ENCODE measurements at regions not wholly inside any gene's neighbourhood (a gene's known extent, or its start where the extent isn't known, plus 50 kb on each side); places are given as distances from the start of the nearest gene placed in this dataset.

DNA sequence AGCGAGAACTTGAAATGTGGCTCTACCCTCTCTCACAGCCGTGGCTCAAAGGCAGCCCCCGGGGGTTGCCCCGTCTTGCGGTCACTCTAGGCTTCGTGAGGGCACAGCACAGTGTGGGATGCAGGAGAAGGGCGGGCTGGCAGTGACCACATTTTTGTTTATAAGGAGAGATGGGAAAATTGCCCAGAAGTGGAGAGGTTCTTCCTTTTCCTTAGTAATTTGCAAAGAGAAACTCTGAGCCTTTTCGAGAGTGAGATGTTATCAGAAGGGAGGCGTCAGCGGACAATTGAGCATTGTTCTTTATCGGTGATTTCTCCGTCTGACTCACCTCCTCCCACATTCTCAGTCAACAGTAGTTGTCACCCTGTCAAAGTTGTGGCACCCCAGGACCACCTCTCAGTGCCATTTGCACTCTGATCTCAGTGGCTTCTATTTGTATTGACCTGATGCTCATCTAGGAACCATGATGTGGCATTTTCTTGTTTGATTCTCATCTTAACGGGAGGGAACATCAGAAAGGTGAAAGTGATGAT lies 89.6 kb downstream of the ACAA2 start (continued):
- TF ChIP-seq NR2F1 (conservative IDR thresholded peaks at IDR 0.05) (peak; percentile 95), YY1 (IDR thresholded peaks at IDR 0.05; ENCODE audit: low read depth, low read length) (no peak), RELA (IDR thresholded peaks at IDR 0.05; ENCODE audit: borderline replicate concordance, partially characterized antibody) (no peak)
- TF ChIP-seq, protein P1, sequence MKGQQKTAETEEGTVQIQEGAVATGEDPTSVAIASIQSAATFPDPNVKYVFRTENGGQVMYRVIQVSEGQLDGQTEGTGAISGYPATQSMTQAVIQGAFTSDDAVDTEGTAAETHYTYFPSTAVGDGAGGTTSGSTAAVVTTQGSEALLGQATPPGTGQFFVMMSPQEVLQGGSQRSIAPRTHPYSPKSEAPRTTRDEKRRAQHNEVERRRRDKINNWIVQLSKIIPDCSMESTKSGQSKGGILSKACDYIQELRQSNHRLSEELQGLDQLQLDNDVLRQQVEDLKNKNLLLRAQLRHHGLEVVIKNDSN (IDR thresholded peaks at IDR 0.05; ENCODE audit: borderline replicate concordance, extremely low read length, insufficient read depth, low read depth, low read length) = no peak

DNA sequence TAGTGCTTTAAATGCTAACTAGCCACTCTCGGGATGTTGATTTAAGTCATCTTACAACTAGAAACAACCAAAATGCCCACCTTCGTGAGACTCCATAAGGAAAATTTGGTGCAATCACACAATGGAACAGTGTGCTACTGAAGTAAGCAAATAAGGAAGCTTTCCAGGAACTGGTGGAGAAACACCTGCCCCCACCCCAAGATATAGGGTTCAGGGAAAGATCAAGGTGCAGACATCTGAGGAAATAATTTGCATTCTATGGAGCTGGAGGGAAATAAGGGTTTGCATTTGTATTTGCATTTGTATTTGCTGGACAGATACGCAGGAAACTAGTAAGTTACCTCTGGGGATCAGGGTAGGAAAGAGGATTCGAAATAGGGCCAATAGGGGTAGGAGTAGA lies 90.9 kb downstream of the ACAA2 start:
- 25% methylated on average over 4 of the region's 4 CpGs for WGBS (ENCODE audit: insufficient coverage, insufficient replicate concordance, low lambda C conversion rate, missing lambda C conversion rate)
- Histone ChIP-seq H3K27me3 (replicated peaks in 1 of 2; ENCODE audit: control insufficient read depth in 2 of 2, insufficient read depth in 2 of 2, low read length in 1 of 2) (no peaks in the 10 kb centered on the region), H3K4me1 (ENCODE audit: control insufficient read depth, insufficient read depth, low read length) (peaks cover 5% of the 10 kb centered on the region), H3K4me2 (ENCODE audit: control insufficient read depth, insufficient read depth) (no peak overlapping the region), H3K9ac (ENCODE audit: control insufficient read depth, insufficient read depth, low read length) (no peak overlapping the region), H2AFZ (ENCODE audit: control insufficient read depth, low read depth, low read length) (no peak overlapping the region), H3K36me3 (ENCODE audit: control insufficient read depth in 2 of 2, insufficient read depth in 2 of 2, low read length in 1 of 2) (no peaks in the 10 kb centered on the region), H3K27ac (ENCODE audit: control insufficient read depth, insufficient read depth) (no peak overlapping the region), H3K9me3 (replicated peaks; ENCODE audit: control insufficient read depth, insufficient read depth, low read length) (no peaks in the 10 kb centered on the region), H3K79me2 (ENCODE audit: control insufficient read depth, insufficient read depth, low read length) (no peaks in the 10 kb centered on the region), H3K4me3 (no peak overlapping the region), H4K20me1 (ENCODE audit: control insufficient read depth, insufficient read depth) (no peaks in the 10 kb centered on the region)
- RAD21 ChIA-PET (ENCODE audit: unreplicated experiment) = no interaction called here
- in situ Hi-C loops (cut with MboI) = no loop called here
- SMC1A ChIA-PET (ENCODE audit: uncharacterized antibody, unreplicated experiment) = interaction anchor here (0.8 to 1.7 kb wide), 3 partner anchors 10 to 106 kb away, joined by 3 read pairs; no protein-coding TSS in a partner anchor
- ATAC-seq = no peak
- intact Hi-C loops (cut with micrococcal nuclease; ENCODE audit: unreplicated experiment) = no loop called here
- POLR2A ChIA-PET = no interaction called here
- TF ChIP-seq, protein P2, sequence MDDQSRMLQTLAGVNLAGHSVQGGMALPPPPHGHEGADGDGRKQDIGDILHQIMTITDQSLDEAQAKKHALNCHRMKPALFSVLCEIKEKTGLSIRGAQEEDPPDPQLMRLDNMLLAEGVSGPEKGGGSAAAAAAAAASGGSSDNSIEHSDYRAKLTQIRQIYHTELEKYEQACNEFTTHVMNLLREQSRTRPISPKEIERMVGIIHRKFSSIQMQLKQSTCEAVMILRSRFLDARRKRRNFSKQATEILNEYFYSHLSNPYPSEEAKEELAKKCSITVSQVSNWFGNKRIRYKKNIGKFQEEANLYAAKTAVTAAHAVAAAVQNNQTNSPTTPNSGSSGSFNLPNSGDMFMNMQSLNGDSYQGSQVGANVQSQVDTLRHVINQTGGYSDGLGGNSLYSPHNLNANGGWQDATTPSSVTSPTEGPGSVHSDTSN (IDR thresholded peaks at IDR 0.05; ENCODE audit: insufficient replicate concordance, low read depth, low read length) = no peak
- TF ChIP-seq BCL11A (IDR thresholded peaks at IDR 0.05; ENCODE audit: low read depth, low read length) (no peak), EZH2 (IDR thresholded peaks at IDR 0.05; ENCODE audit: borderline replicate concordance, control insufficient read depth, low read depth, low read length) (no peak), ZNF207 (IDR thresholded peaks at IDR 0.05; ENCODE audit: borderline replicate concordance) (no peak), NFYB (IDR thresholded peaks at IDR 0.05; ENCODE audit: insufficient read depth, low read depth, low read length) (no peak), NFYA (IDR thresholded peaks at IDR 0.05; ENCODE audit: borderline replicate concordance, low read depth, low read length) (no peak), SP1 (IDR thresholded peaks at IDR 0.05; ENCODE audit: low read depth, low read length) (no peak)
- TF ChIP-seq, protein P3, sequence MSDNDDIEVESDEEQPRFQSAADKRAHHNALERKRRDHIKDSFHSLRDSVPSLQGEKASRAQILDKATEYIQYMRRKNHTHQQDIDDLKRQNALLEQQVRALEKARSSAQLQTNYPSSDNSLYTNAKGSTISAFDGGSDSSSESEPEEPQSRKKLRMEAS (IDR thresholded peaks at IDR 0.05; ENCODE audit: low read depth, low read length) = no peak
- TF ChIP-seq, protein P4, sequence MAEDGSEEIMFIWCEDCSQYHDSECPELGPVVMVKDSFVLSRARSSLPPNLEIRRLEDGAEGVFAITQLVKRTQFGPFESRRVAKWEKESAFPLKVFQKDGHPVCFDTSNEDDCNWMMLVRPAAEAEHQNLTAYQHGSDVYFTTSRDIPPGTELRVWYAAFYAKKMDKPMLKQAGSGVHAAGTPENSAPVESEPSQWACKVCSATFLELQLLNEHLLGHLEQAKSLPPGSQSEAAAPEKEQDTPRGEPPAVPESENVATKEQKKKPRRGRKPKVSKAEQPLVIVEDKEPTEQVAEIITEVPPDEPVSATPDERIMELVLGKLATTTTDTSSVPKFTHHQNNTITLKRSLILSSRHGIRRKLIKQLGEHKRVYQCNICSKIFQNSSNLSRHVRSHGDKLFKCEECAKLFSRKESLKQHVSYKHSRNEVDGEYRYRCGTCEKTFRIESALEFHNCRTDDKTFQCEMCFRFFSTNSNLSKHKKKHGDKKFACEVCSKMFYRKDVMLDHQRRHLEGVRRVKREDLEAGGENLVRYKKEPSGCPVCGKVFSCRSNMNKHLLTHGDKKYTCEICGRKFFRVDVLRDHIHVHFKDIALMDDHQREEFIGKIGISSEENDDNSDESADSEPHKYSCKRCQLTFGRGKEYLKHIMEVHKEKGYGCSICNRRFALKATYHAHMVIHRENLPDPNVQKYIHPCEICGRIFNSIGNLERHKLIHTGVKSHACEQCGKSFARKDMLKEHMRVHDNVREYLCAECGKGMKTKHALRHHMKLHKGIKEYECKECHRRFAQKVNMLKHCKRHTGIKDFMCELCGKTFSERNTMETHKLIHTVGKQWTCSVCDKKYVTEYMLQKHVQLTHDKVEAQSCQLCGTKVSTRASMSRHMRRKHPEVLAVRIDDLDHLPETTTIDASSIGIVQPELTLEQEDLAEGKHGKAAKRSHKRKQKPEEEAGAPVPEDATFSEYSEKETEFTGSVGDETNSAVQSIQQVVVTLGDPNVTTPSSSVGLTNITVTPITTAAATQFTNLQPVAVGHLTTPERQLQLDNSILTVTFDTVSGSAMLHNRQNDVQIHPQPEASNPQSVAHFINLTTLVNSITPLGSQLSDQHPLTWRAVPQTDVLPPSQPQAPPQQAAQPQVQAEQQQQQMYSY (CRISPR knock-in tag; IDR thresholded peaks at IDR 0.05) = no peak
- TF ChIP-seq, protein P5, sequence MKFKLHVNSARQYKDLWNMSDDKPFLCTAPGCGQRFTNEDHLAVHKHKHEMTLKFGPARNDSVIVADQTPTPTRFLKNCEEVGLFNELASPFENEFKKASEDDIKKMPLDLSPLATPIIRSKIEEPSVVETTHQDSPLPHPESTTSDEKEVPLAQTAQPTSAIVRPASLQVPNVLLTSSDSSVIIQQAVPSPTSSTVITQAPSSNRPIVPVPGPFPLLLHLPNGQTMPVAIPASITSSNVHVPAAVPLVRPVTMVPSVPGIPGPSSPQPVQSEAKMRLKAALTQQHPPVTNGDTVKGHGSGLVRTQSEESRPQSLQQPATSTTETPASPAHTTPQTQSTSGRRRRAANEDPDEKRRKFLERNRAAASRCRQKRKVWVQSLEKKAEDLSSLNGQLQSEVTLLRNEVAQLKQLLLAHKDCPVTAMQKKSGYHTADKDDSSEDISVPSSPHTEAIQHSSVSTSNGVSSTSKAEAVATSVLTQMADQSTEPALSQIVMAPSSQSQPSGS (IDR thresholded peaks at IDR 0.05; ENCODE audit: low read length) = no peak
- no TSS peak for BruUV-seq (replicated peaks)
- no peak for FAIRE-seq
- no peak for DNase-seq (ENCODE audit: low read depth, low spot score)
- CTCF ChIA-PET = interaction anchor here (0.6 to 2.7 kb wide), 4 partner anchors 9 to 1707 kb away, joined by 4 to 6 read pairs (median 4); no protein-coding TSS in a partner anchor

Measured in GM12878 (cell line).